EH (cell line): ENCODE measurements at regions not wholly inside any gene's neighbourhood (a gene's known extent, or its start where the extent isn't known, plus 50 kb on each side); places are given as distances from the start of the nearest gene placed in this dataset.
"Not testable (repeated sequence)": the region's sequence is repeated elsewhere in the genome, so short reads cannot be mapped to it uniquely, and the experiment has no call there.

ENCODE experiments used
- DNase-seq: peaks from one replicate; pipeline ENCODE4 v3.0.0-alpha.2; 2015; ENCODE audit warnings: low read depth

- DNase-seq: peak; percentile 76
Observed at GRCh38 chr6:11384531-11385309, 152.3 kb upstream of the NEDD9 start.

GRCh38 chr6:11381801-11382513 lies 149.5 kb upstream of the NEDD9 start:
- no peak for DNase-seq

- DNase-seq: no peak
Observed at GRCh38 chr6:11380969-11381744, 148.7 kb upstream of the NEDD9 start.

GRCh38 chr6:11380549-11380948 lies 148.1 kb upstream of the NEDD9 start:
- no peak for DNase-seq

GRCh38 chr6:11379805-11380204 lies 147.3 kb upstream of the NEDD9 start:
- no peak for DNase-seq

GRCh38 chr6:11378639-11379038 lies 146.2 kb upstream of the NEDD9 start:
- no peak for DNase-seq

- DNase-seq: no peak
Observed at GRCh38 chr6:11374036-11375010, 141.9 kb upstream of the NEDD9 start.

- no peak for DNase-seq
Observed at GRCh38 chr6:11373208-11373607, 140.7 kb upstream of the NEDD9 start.

GRCh38 chr6:11372186-11372790 lies 139.8 kb upstream of the NEDD9 start:
- DNase-seq: not testable (repeated sequence)

- no peak for DNase-seq
Observed at GRCh38 chr6:11370191-11371018, 137.9 kb upstream of the NEDD9 start.

- DNase-seq: no peak
Observed at GRCh38 chr6:11368760-11369159, 136.3 kb upstream of the NEDD9 start.

- DNase-seq: no peak
Observed at GRCh38 chr6:11368264-11368663, 135.8 kb upstream of the NEDD9 start.

- no peak for DNase-seq
Observed at GRCh38 chr6:11367638-11368199, 135.3 kb upstream of the NEDD9 start.

- peak; percentile 49 for DNase-seq
Observed at GRCh38 chr6:11366934-11367637, 134.6 kb upstream of the NEDD9 start.

GRCh38 chr6:11366183-11366933 lies 133.9 kb upstream of the NEDD9 start:
- DNase-seq: no peak

- DNase-seq: peak; percentile 43
Observed at GRCh38 chr6:11364971-11365397, 132.5 kb upstream of the NEDD9 start.

- no peak for DNase-seq
Observed at GRCh38 chr6:11363881-11364576, 131.6 kb upstream of the NEDD9 start.

GRCh38 chr6:11362564-11362963 lies 130.1 kb upstream of the NEDD9 start:
- DNase-seq: no peak
